HEK293 (cell line): ENCODE measurements at regions not wholly inside any gene's neighbourhood (a gene's known extent, or its start where the extent isn't known, plus 50 kb on each side); places are given as distances from the start of the nearest gene placed in this dataset.

Experiments used
- CTCF ChIA-PET: fragments of 350-600 bp; formaldehyde crosslinking; extraction: SDS; loops from one replicate; lab custom pipeline; 2021; ENCODE audit warnings: antibody characterized with exemption; lab: Yijun Ruan, JAX
- POLR2A ChIA-PET: fragments of 300-600 bp; formaldehyde crosslinking; extraction: SDS; loops from one replicate; lab custom pipeline; 2020; ENCODE audit warnings: antibody characterized with exemption, inconsistent platforms; lab: Yijun Ruan, JAX
- H3K27ac ChIP-seq: fragments of 200-500 bp; sonication (Bioruptor generic); 2 replicates; pipeline ENCODE4 v1.5.1; 2014; ENCODE audit warnings: low read depth, low read length, control low read depth, inconsistent platforms; ENCODE audit errors: extremely low read depth
- H3K36me3 ChIP-seq, 2 experiments: fragments of 200-500 bp in 1 of 2; sonication (Bioruptor generic) in 1 of 2; 1 replicate in 1 of 2; 2 replicates in 1 of 2; pipeline ENCODE4 v1.5.1; 2014 to 2017; ENCODE audit warnings: inconsistent platforms in 2 of 2, low read length in 2 of 2; ENCODE audit not compliant: control insufficient read depth in 2 of 2, insufficient read depth in 1 of 2
- H3K4me1 ChIP-seq: fragments of 200-500 bp; sonication (Bioruptor generic); 2 replicates; pipeline ENCODE4 v1.5.1; 2014; ENCODE audit warnings: mild to moderate bottlenecking, low read length, inconsistent platforms; ENCODE audit not compliant: control insufficient read depth, insufficient read depth
- H3K4me3 ChIP-seq: 2 replicates; pipeline ENCODE4 v1.5.1; 2011; ENCODE audit warnings: low read depth, mild to moderate bottlenecking, control low read depth, low read length, moderate library complexity
- H3K9me3 ChIP-seq: fragments of 200-500 bp; sonication (Bioruptor generic); 2 replicates; pipeline ENCODE4 v1.5.1; 2014; ENCODE audit warnings: low read depth, low read length, inconsistent platforms; ENCODE audit not compliant: control insufficient read depth, insufficient read depth
- KLF17 ChIP-seq: fragments of 450-650 bp; formaldehyde crosslinking; IDR thresholded peaks from 2 replicates; pipeline ENCODE4 v1.5.1; 2016; ENCODE audit warnings: missing biosample characterization, missing genetic modification characterization
- MYNN ChIP-seq: fragments of 450-650 bp; formaldehyde crosslinking; IDR thresholded peaks from 2 replicates; pipeline ENCODE4 v1.5.1; 2016; ENCODE audit warnings: missing biosample characterization, missing genetic modification characterization, borderline replicate concordance
- PRDM2 ChIP-seq: fragments of 450-650 bp; formaldehyde crosslinking; IDR thresholded peaks from 2 replicates; pipeline ENCODE4 v1.5.1; 2016; ENCODE audit warnings: missing biosample characterization, missing genetic modification characterization, borderline replicate concordance
- PRDM6 ChIP-seq: fragments of 450-650 bp; formaldehyde crosslinking; IDR thresholded peaks from 2 replicates; pipeline ENCODE4 v1.5.1; 2017; ENCODE audit warnings: missing biosample characterization, missing genetic modification characterization
- TCF7L2 ChIP-seq: IDR thresholded peaks from 2 replicates; pipeline ENCODE4 v1.6.1; 2011; ENCODE audit warnings: low read depth, mild to moderate bottlenecking, inconsistent platforms, low read length, moderate library complexity, borderline replicate concordance
- ZBTB44 ChIP-seq: fragments of 450-650 bp; IDR thresholded peaks from 2 replicates; pipeline ENCODE4 v1.5.1; 2018; ENCODE audit warnings: missing biosample characterization, mild to moderate bottlenecking, missing genetic modification characterization
- ZNF174 ChIP-seq: fragments of 450-650 bp; formaldehyde crosslinking; IDR thresholded peaks from 2 replicates; pipeline ENCODE4 v1.5.0; 2017; ENCODE audit warnings: missing biosample characterization, mild to moderate bottlenecking, missing genetic modification characterization
- ZNF311 ChIP-seq: fragments of 450-650 bp; formaldehyde crosslinking; IDR thresholded peaks from 2 replicates; pipeline ENCODE4 v1.5.1; 2017; ENCODE audit warnings: missing biosample characterization, missing genetic modification characterization, borderline replicate concordance
- ZNF350 ChIP-seq: fragments of 450-650 bp; formaldehyde crosslinking; IDR thresholded peaks from 2 replicates; pipeline ENCODE4 v1.5.0; 2017; ENCODE audit warnings: missing biosample characterization, mild to moderate bottlenecking, missing genetic modification characterization
- ZNF514 ChIP-seq: fragments of 450-650 bp; formaldehyde crosslinking; IDR thresholded peaks from 2 replicates; pipeline ENCODE4 v1.5.1; 2016; ENCODE audit warnings: missing biosample characterization, missing genetic modification characterization
- ZNF544 ChIP-seq: fragments of 450-650 bp; formaldehyde crosslinking; IDR thresholded peaks from 2 replicates; pipeline ENCODE4 v1.5.0; 2017; ENCODE audit warnings: missing biosample characterization, missing genetic modification characterization
- ZNF548 ChIP-seq: fragments of 450-650 bp; formaldehyde crosslinking; IDR thresholded peaks from 2 replicates; pipeline ENCODE4 v1.5.1; 2016; ENCODE audit warnings: missing biosample characterization, missing genetic modification characterization
- ZNF549 ChIP-seq: fragments of 450-650 bp; IDR thresholded peaks from 2 replicates; pipeline ENCODE4 v1.5.1; 2018; ENCODE audit warnings: missing biosample characterization, missing genetic modification characterization, mild to moderate bottlenecking, inconsistent platforms, moderate library complexity
- ZNF571 ChIP-seq: fragments of 450-650 bp; formaldehyde crosslinking; IDR thresholded peaks from 2 replicates; pipeline ENCODE4 v1.5.0; 2017; ENCODE audit warnings: missing biosample characterization, missing genetic modification characterization
- ZNF624 ChIP-seq: fragments of 450-650 bp; formaldehyde crosslinking; IDR thresholded peaks from 2 replicates; pipeline ENCODE4 v1.5.1; 2017; ENCODE audit warnings: missing biosample characterization, missing genetic modification characterization
- ZNF747 ChIP-seq: fragments of 450-650 bp; formaldehyde crosslinking; IDR thresholded peaks from 2 replicates; pipeline ENCODE4 v1.5.1; 2016; ENCODE audit warnings: missing biosample characterization, missing genetic modification characterization
- ZSCAN16 ChIP-seq: fragments of 450-650 bp; formaldehyde crosslinking; IDR thresholded peaks from 2 replicates; pipeline ENCODE4 v1.5.1; 2016; ENCODE audit warnings: missing biosample characterization, missing genetic modification characterization

- no peak for TF ChIP-seq PRDM2
Measured at GRCh38 chr7:135858851-135859250, 110.2 kb upstream of the FAM180A start (continued).

GRCh38 chr7:135858379-135858778, 109.8 kb upstream of the FAM180A start:
- CTCF ChIA-PET = interaction anchor here (0.6 kb wide), 1 partner anchor 148 kb away, joined by 3 read pairs; no protein-coding TSS in a partner anchor

More at GRCh38 chr7:135858379-135858778, 109.8 kb upstream of the FAM180A start:
- POLR2A ChIA-PET = no interaction called here
- Histone ChIP-seq H3K4me3 (no peak overlapping the region), H3K27ac (no peak overlapping the region)
- TF ChIP-seq KLF17 (no peak), ZNF311 (no peak), ZNF514 (tag by site-specific recombination) (no peak), PRDM6 (tag by site-specific recombination) (no peak), ZNF571 (tag by site-specific recombination) (no peak), ZNF624 (no peak), ZNF350 (tag by site-specific recombination) (no peak), PRDM2 (no peak), ZNF747 (no peak), ZNF174 (no peak), ZNF549 (tag by site-specific recombination) (no peak), ZNF548 (tag by site-specific recombination) (no peak), TCF7L2 (no peak), ZBTB44 (tag by site-specific recombination) (no peak), ZNF544 (tag by site-specific recombination) (no peak), ZSCAN16 (tag by site-specific recombination) (no peak), MYNN (tag by site-specific recombination) (no peak)
- TF ChIP-seq, all 188 proteins: peak for 0
- Histone ChIP-seq H3K36me3 (no peaks in the 10 kb centered on the region), H3K9me3 (no peaks in the 10 kb centered on the region), H3K4me1 (no peaks in the 10 kb centered on the region)
